Small intestine (tissue), 7 donors: ENCODE measurements at regions not wholly inside any gene's neighbourhood (a gene's known extent, or its start where the extent isn't known, plus 50 kb on each side); places are given as distances from the start of the nearest gene placed in this dataset.

Source experiments
- DNase-seq, 2 donors: peaks; one replicate each; pipeline versions ENCODE4 v3.0.0 to v3.0.0-alpha.2; 2013
- FAIRE-seq: peaks from 2 replicates; lab custom pipeline; 2012; peaks lifted over from hg19 to GRCh38; lab: Jason Lieb, UNC
- H3K27ac ChIP-seq, 3 donors: one replicate each; pipeline ENCODE4 v1.5.1; 2013; ENCODE audit warnings: low read length in 2 of 3, mild to moderate bottlenecking in 2 of 3, control low read depth in 1 of 3, inconsistent platforms in 1 of 3, low read depth in 1 of 3, moderate library complexity in 1 of 3
- H3K27me3 ChIP-seq, 3 donors: one replicate each; pipeline ENCODE4 v1.6.1; 2013; ENCODE audit warnings: low read length in 3 of 3, inconsistent platforms in 1 of 3; ENCODE audit not compliant: control insufficient read depth in 3 of 3, insufficient read depth in 3 of 3
- H3K36me3 ChIP-seq, 3 donors: one replicate each; pipeline ENCODE4 v1.6.1; 2013; ENCODE audit warnings: low read length in 3 of 3, inconsistent platforms in 1 of 3, low read depth in 1 of 3, mild to moderate bottlenecking in 1 of 3, moderate library complexity in 1 of 3; ENCODE audit not compliant: control insufficient read depth in 3 of 3, insufficient read depth in 2 of 3
- H3K4me1 ChIP-seq, 3 donors: one replicate each; pipeline ENCODE4 v1.6.1; 2013; ENCODE audit warnings: low read length in 2 of 3, inconsistent platforms in 1 of 3, low read depth in 1 of 3, mild to moderate bottlenecking in 1 of 3, moderate library complexity in 1 of 3; ENCODE audit not compliant: control insufficient read depth in 3 of 3, insufficient read depth in 2 of 3
- H3K4me3 ChIP-seq, 3 donors: one replicate each; pipeline ENCODE4 v1.5.1; 2013; ENCODE audit warnings: low read length in 3 of 3, control low read depth in 1 of 3, inconsistent platforms in 1 of 3, low read depth in 1 of 3, mild to moderate bottlenecking in 1 of 3, moderate library complexity in 1 of 3
- H3K9me3 ChIP-seq, 2 donors: one replicate each; pipeline ENCODE4 v1.6.1; 2013; ENCODE audit warnings: low read depth in 1 of 2, low read length in 1 of 2; ENCODE audit not compliant: control insufficient read depth in 2 of 2, insufficient read depth in 1 of 2
- WGBS, 3 donors: extraction: QIAGEN DNeasy Blood & Tissue Kit; methylation state at CpG; one replicate each; pipeline ENCODE4 v1.1.7; 2013; 5-methylcytosine and 5-hydroxymethylcytosine counted together
- donor health status: healthy with polysubstance abuse.
- donor health status: control.
- donor health status: control.
- donor health status: Bipolar disorder and iron deficiency.
- donor health status: healthy.

DNA sequence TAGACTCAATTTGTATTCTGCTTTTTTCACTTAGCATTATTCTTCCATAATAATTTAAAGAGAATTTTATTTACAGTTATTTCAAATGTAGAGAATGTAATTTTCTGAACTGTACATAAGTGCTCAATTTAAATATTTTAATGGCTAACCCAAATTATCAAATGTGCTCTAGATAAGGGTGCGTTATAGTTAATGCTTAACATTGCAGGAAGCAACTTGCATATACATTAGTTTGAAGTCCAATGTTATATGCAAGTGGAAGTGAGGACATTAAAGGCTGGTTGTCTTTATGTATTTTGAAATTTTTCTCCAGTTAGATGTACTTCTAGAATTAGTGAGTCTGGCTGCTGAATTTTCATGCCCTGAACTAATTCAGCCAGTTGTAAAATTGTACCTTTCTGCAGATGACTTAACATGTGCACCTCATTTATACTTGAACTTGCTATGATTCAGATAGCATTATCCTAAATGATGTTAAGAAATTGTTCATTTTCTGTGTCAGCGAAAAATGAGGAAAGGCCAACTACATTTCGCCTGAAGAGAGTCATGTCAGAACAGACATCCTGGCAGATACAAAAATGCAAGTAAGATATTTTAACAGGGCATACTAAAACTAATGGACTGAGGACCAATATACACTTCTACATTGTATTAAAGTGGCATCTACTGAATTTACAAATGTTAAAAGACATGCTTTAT, 59.2 kb upstream of the GAREM1 start:
- DNase-seq = peak; percentile 39 to 59
- WGBS, 3 donors = 31 to 65% (median 55%) methylated on average over 3 of the region's 3 CpGs

DNA sequence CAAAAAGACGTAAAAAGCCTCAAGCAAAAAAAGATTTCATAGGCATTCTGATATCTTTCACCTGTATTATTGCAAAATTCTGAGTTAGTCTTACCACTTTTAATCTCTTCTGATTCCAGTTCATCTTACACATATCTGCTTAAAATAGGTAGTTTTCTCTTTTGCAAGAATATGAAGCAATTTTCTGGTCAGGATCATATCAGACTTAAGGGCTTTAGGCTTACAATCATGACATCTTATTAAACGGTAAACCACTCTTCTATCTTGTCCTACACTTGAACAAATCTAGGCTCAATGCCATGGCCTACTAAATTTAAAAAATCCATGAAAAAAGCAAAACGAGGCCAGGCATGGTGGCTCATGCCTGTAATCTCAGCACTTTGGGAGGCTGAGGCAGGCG, 50.1 kb upstream of the GAREM1 start:
- Histone ChIP-seq H3K27ac (no peak overlapping the region), H3K4me1 (peaks cover 0 to 3% (median 0%) of the 10 kb centered on the region in 3 donors), H3K4me3 (no peak overlapping the region), H3K27me3 (no peaks in the 10 kb centered on the region), H3K36me3 (no peaks in the 10 kb centered on the region), H3K9me3 (no peaks in the 10 kb centered on the region)
- 81 to 91% (median 89%) methylated on average over 4 of the region's 4 CpGs for WGBS, 3 donors
- DNase-seq (no peak), FAIRE-seq (no peak)

More for the DNA sequence above, 59.2 kb upstream of the GAREM1 start:
- peaks cover 2 to 22% (median 5%) of the 10 kb centered on the region in 3 donors for H3K4me1 ChIP-seq
- H3K4me3 ChIP-seq = no peak overlapping the region
- no peak for FAIRE-seq
- peak overlapping the region in 2 of 3 donors; percentile 41 to 74 for H3K27ac ChIP-seq
- no peaks in the 10 kb centered on the region for H3K27me3 ChIP-seq
- H3K9me3 ChIP-seq = no peaks in the 10 kb centered on the region
- H3K36me3 ChIP-seq = no peaks in the 10 kb centered on the region
